Osteoblast (primary cell): ENCODE measurements at regions not wholly inside any gene's neighbourhood (a gene's known extent, or its start where the extent isn't known, plus 50 kb on each side); places are given as distances from the start of the nearest gene placed in this dataset.

Experiments used
- DNase-seq: peaks from one replicate; pipeline ENCODE4 v3.0.0; 2011; ENCODE audit warnings: low spot score, mixed read lengths; ENCODE audit not compliant: insufficient read length; ENCODE audit errors: missing footprints
- H2AFZ ChIP-seq: 2 replicates; pipeline ENCODE4 v1.6.0; 2011; ENCODE audit warnings: mild to moderate bottlenecking, low read length
- H3K27ac ChIP-seq: 2 replicates; pipeline ENCODE4 v1.5.1; 2011; ENCODE audit warnings: mild to moderate bottlenecking, low read depth, low read length, moderate library complexity
- H3K27me3 ChIP-seq: 2 replicates; pipeline ENCODE4 v1.6.0; 2012; ENCODE audit warnings: mild to moderate bottlenecking, control low read depth, inconsistent platforms, low read length, moderate library complexity; ENCODE audit not compliant: insufficient read depth
- H3K36me3 ChIP-seq: 2 replicates; pipeline ENCODE4 v1.5.1; 2011; ENCODE audit warnings: mild to moderate bottlenecking, low read length, control low read depth, moderate library complexity; ENCODE audit not compliant: insufficient read depth
- H3K4me1 ChIP-seq: 2 replicates; pipeline ENCODE4 v1.5.1; 2011; ENCODE audit warnings: mild to moderate bottlenecking, low read length, control low read depth, moderate library complexity; ENCODE audit not compliant: insufficient read depth
- H3K4me2 ChIP-seq: 2 replicates; pipeline ENCODE4 v1.6.0; 2011; ENCODE audit warnings: mild to moderate bottlenecking, low read length; ENCODE audit not compliant: insufficient read depth
- H3K4me3 ChIP-seq: fragments of 200-600 bp; sonication (generic); 3 replicates; pipeline ENCODE4 v1.5.1; 2012; ENCODE audit warnings: mild to moderate bottlenecking, low read length, inconsistent platforms; ENCODE audit not compliant: insufficient read depth
- H3K79me2 ChIP-seq: 2 replicates; pipeline ENCODE4 v1.6.0; 2012; ENCODE audit warnings: mild to moderate bottlenecking, low read length, control low read depth, inconsistent platforms; ENCODE audit not compliant: insufficient read depth
- H3K9me3 ChIP-seq: 2 replicates; pipeline ENCODE4 v1.5.1; 2011; ENCODE audit warnings: low read depth, low read length, control low read depth
- H4K20me1 ChIP-seq: 2 replicates; pipeline ENCODE4 v1.6.0; 2012; ENCODE audit warnings: mild to moderate bottlenecking, low read length, control low read depth; ENCODE audit not compliant: insufficient read depth
- CTCF ChIP-seq: IDR thresholded peaks from 2 replicates; pipeline ENCODE4 v1.5.1; 2011; ENCODE audit warnings: mild to moderate bottlenecking, low read depth, low read length, moderate library complexity; ENCODE audit errors: extremely low read depth

GRCh38 chr9:108142504-108143201 lies 653.1 kb upstream of the KLF4 start:
- peaks cover 11% of the 10 kb centered on the region for H3K4me1 ChIP-seq
- peak overlapping the region; percentile 33 for H3K4me2 ChIP-seq
- no peak for TF ChIP-seq CTCF
- H3K9me3 ChIP-seq, result no peaks in the 10 kb centered on the region
- H3K27me3 ChIP-seq, result no peaks in the 10 kb centered on the region
- H4K20me1 ChIP-seq, result no peaks in the 10 kb centered on the region
- H3K4me3 ChIP-seq, result peak overlapping the region; percentile 1
- H3K79me2 ChIP-seq, result no peaks in the 10 kb centered on the region
- H3K36me3 ChIP-seq, result no peaks in the 10 kb centered on the region
- H3K27ac ChIP-seq, result no peak overlapping the region
- DNase-seq, result peak; percentile 70
- H2AFZ ChIP-seq, result peak overlapping the region; percentile 61

GRCh38 chr9:108142142-108142503 lies 652.6 kb upstream of the KLF4 start:
- no peak overlapping the region for H3K27ac ChIP-seq
- H2AFZ ChIP-seq, result no peak overlapping the region
- H3K79me2 ChIP-seq, result no peaks in the 10 kb centered on the region
- DNase-seq, result no peak
- H3K4me3 ChIP-seq, result no peak overlapping the region
- no peak for TF ChIP-seq CTCF
- H4K20me1 ChIP-seq, result no peaks in the 10 kb centered on the region
- no peaks in the 10 kb centered on the region for H3K27me3 ChIP-seq
- no peaks in the 10 kb centered on the region for H3K36me3 ChIP-seq
- H3K4me2 ChIP-seq, result no peak overlapping the region
- H3K9me3 ChIP-seq, result no peaks in the 10 kb centered on the region
- H3K4me1 ChIP-seq, result peaks cover 11% of the 10 kb centered on the region

- Histone ChIP-seq H3K4me3 (no peak overlapping the region), H4K20me1 (no peaks in the 10 kb centered on the region), H3K36me3 (no peaks in the 10 kb centered on the region), H3K27me3 (no peaks in the 10 kb centered on the region), H3K27ac (no peak overlapping the region), H3K79me2 (no peaks in the 10 kb centered on the region), H3K9me3 (no peaks in the 10 kb centered on the region), H2AFZ (no peak overlapping the region), H3K4me1 (peaks cover 11% of the 10 kb centered on the region), H3K4me2 (no peak overlapping the region)
- DNase-seq, result no peak
- TF ChIP-seq CTCF, result no peak
Observed at GRCh38 chr9:108139900-108140299, 650.3 kb upstream of the KLF4 start.

- H3K27ac ChIP-seq, result no peak overlapping the region
- no peak for DNase-seq
- H3K27me3 ChIP-seq, result no peaks in the 10 kb centered on the region
- H3K79me2 ChIP-seq, result no peaks in the 10 kb centered on the region
- no peak overlapping the region for H3K4me3 ChIP-seq
- H4K20me1 ChIP-seq, result no peaks in the 10 kb centered on the region
- no peak overlapping the region for H3K4me2 ChIP-seq
- no peak overlapping the region for H2AFZ ChIP-seq
- no peaks in the 10 kb centered on the region for H3K36me3 ChIP-seq
- TF ChIP-seq CTCF, result no peak
- H3K9me3 ChIP-seq, result no peaks in the 10 kb centered on the region
- H3K4me1 ChIP-seq, result peaks cover 11% of the 10 kb centered on the region
Observed at GRCh38 chr9:108138516-108138915, 648.9 kb upstream of the KLF4 start.
